ENCODE measurements at regions not wholly inside any gene's neighbourhood (a gene's known extent, or its start where the extent isn't known, plus 50 kb on each side); places are given as distances from the start of the nearest gene placed in this dataset.

- Histone ChIP-seq H3K9ac (ENCODE audit: low read length in 5 of 5) (no peak overlapping the region), H3K4me1 (ENCODE audit: control insufficient read depth in 5 of 5, insufficient read depth in 5 of 5, low read length in 5 of 5) (no peaks in the 10 kb centered on the region), H3K36me3 (ENCODE audit: control insufficient read depth in 5 of 5, insufficient read depth in 5 of 5, low read length in 5 of 5) (no peaks in the 10 kb centered on the region), H3K27ac (ENCODE audit: low read depth, low read length) (no peak overlapping the region), H3K9me3 (ENCODE audit: control insufficient read depth in 5 of 5, low read length in 5 of 5) (no peaks in the 10 kb centered on the region), H3K27me3 (ENCODE audit: control insufficient read depth in 5 of 5, insufficient read depth in 4 of 5, low read length in 5 of 5) (peaks cover 0 to 17% (median 9%) of the 10 kb centered on the region in 5 donors), H3K4me3 (ENCODE audit: low read depth in 1 of 5, low read length in 5 of 5) (no peak overlapping the region)
Measured at GRCh38 chr14:105862581-105863239, 336.3 kb downstream of the TMEM121 start.

DNA sequence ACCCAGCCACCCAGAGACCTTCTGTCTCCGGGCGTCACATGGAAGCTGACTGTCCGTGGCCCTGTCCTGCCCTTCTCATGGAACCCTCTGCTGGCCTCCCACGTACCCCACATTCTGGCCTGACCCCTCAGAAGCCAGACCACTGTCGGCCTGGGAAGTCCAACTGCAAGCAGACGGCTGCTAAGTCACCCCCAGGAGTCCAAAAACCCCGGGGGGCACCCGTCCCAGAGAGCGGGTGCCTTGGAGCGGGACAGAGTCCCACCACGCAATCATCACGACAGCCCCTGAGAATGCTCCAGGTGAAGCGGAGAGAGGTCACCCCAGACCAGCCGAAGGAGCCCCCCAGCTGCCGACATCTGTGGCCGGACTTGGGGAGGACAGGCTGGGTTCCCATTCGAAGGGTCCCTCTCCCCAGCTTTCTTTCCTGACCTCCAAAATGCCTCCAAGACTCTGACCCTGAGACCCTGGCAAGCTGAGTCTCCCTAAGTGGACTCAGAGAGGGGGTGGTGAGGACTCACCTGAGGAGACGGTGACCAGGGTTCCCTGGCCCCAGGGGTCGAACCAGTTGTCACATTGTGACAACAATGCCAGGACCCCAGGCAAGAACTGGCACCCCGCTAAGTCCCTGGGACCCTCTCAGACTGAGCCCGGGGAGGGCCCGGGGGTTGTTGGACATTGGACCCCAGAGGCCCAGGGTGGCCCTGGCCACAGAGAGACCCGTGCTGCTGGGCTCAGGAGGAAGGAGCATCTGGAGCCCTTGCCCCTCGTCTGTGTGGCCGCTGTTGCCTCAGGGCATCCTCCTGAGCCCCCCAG lies 337.1 kb downstream of the TMEM121 start:
- Histone ChIP-seq H3K27ac (ENCODE audit: low read depth, low read length) (no peak overlapping the region), H3K9me3 (ENCODE audit: control insufficient read depth in 5 of 5, low read length in 5 of 5) (peaks cover 0 to 7% (median 0%) of the 10 kb centered on the region in 5 donors), H3K36me3 (ENCODE audit: control insufficient read depth in 5 of 5, insufficient read depth in 5 of 5, low read length in 5 of 5) (no peaks in the 10 kb centered on the region), H3K4me1 (ENCODE audit: control insufficient read depth in 5 of 5, insufficient read depth in 5 of 5, low read length in 5 of 5) (no peaks in the 10 kb centered on the region), H3K4me3 (ENCODE audit: low read depth in 1 of 5, low read length in 5 of 5) (no peak overlapping the region), H3K9ac (ENCODE audit: low read length in 5 of 5) (no peak overlapping the region), H3K27me3 (ENCODE audit: control insufficient read depth in 5 of 5, insufficient read depth in 4 of 5, low read length in 5 of 5) (peaks cover 0 to 17% (median 9%) of the 10 kb centered on the region in 5 donors)

DNA sequence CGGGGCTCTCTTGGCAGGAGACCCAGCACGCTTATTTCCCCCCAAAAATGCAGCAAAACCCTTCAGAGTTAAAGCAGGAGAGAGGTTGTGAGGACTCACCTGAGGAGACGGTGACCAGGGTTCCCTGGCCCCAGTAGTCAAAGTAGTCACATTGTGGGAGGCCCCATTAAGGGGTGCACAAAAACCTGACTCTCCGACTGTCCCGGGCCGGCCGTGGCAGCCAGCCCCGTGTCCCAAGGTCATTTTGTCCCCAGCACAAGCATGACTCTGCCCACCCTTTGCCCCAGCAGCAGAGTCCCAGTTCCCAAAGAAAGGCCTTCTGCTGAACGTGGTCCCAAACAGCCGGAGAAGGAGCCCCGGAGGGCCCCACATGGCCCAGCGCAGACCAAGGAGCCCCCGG lies 337.7 kb downstream of the TMEM121 start:
- peaks cover 0 to 8% (median 0%) of the 10 kb centered on the region in 5 donors for H3K9me3 ChIP-seq (ENCODE audit: control insufficient read depth in 5 of 5, low read length in 5 of 5)
- H3K27me3 ChIP-seq (ENCODE audit: control insufficient read depth in 5 of 5, insufficient read depth in 4 of 5, low read length in 5 of 5) = peaks cover 0 to 17% (median 9%) of the 10 kb centered on the region in 5 donors
- H3K36me3 ChIP-seq (ENCODE audit: control insufficient read depth in 5 of 5, insufficient read depth in 5 of 5, low read length in 5 of 5) = no peaks in the 10 kb centered on the region
- no peak overlapping the region for H3K27ac ChIP-seq (ENCODE audit: low read depth, low read length)
- H3K4me3 ChIP-seq (ENCODE audit: low read depth in 1 of 5, low read length in 5 of 5) = no peak overlapping the region
- H3K9ac ChIP-seq (ENCODE audit: low read length in 5 of 5) = no peak overlapping the region
- no peaks in the 10 kb centered on the region for H3K4me1 ChIP-seq (ENCODE audit: control insufficient read depth in 5 of 5, insufficient read depth in 5 of 5, low read length in 5 of 5)

GRCh38 chr14:105864651-105865265 lies 338.4 kb downstream of the TMEM121 start:
- H3K4me3 ChIP-seq (ENCODE audit: low read depth in 1 of 5, low read length in 5 of 5) = no peak overlapping the region
- H3K9me3 ChIP-seq (ENCODE audit: control insufficient read depth in 5 of 5, low read length in 5 of 5) = peaks cover 0 to 8% (median 0%) of the 10 kb centered on the region in 5 donors
- no peak overlapping the region for H3K27ac ChIP-seq (ENCODE audit: low read depth, low read length)
- H3K9ac ChIP-seq (ENCODE audit: low read length in 5 of 5) = no peak overlapping the region
- H3K36me3 ChIP-seq (ENCODE audit: control insufficient read depth in 5 of 5, insufficient read depth in 5 of 5, low read length in 5 of 5) = no peaks in the 10 kb centered on the region
- H3K4me1 ChIP-seq (ENCODE audit: control insufficient read depth in 5 of 5, insufficient read depth in 5 of 5, low read length in 5 of 5) = no peaks in the 10 kb centered on the region
- peaks cover 0 to 17% (median 9%) of the 10 kb centered on the region in 5 donors for H3K27me3 ChIP-seq (ENCODE audit: control insufficient read depth in 5 of 5, insufficient read depth in 4 of 5, low read length in 5 of 5)

- H3K27me3 ChIP-seq (ENCODE audit: control insufficient read depth in 5 of 5, insufficient read depth in 4 of 5, low read length in 5 of 5) = peaks cover 0 to 17% (median 9%) of the 10 kb centered on the region in 5 donors
- H3K9ac ChIP-seq (ENCODE audit: low read length in 5 of 5) = no peak overlapping the region
Measured at GRCh38 chr14:105865266-105865903, 339.0 kb downstream of the TMEM121 start.

GRCh38 chr14:105865904-105866840 lies 339.8 kb downstream of the TMEM121 start:
- H3K9ac ChIP-seq (ENCODE audit: low read length in 5 of 5) = no peak overlapping the region
- H3K4me3 ChIP-seq (ENCODE audit: low read depth in 1 of 5, low read length in 5 of 5) = no peak overlapping the region
- no peaks in the 10 kb centered on the region for H3K4me1 ChIP-seq (ENCODE audit: control insufficient read depth in 5 of 5, insufficient read depth in 5 of 5, low read length in 5 of 5)
- H3K36me3 ChIP-seq (ENCODE audit: control insufficient read depth in 5 of 5, insufficient read depth in 5 of 5, low read length in 5 of 5) = no peaks in the 10 kb centered on the region
- H3K27me3 ChIP-seq (ENCODE audit: control insufficient read depth in 5 of 5, insufficient read depth in 4 of 5, low read length in 5 of 5) = peaks cover 0 to 17% (median 9%) of the 10 kb centered on the region in 5 donors
- no peak overlapping the region for H3K27ac ChIP-seq (ENCODE audit: low read depth, low read length)
- H3K9me3 ChIP-seq (ENCODE audit: control insufficient read depth in 5 of 5, low read length in 5 of 5) = peaks cover 0 to 8% (median 0%) of the 10 kb centered on the region in 5 donors

More at GRCh38 chr14:105865266-105865903, 339.0 kb downstream of the TMEM121 start:
- Histone ChIP-seq H3K9me3 (ENCODE audit: control insufficient read depth in 5 of 5, low read length in 5 of 5) (peaks cover 0 to 8% (median 0%) of the 10 kb centered on the region in 5 donors), H3K36me3 (ENCODE audit: control insufficient read depth in 5 of 5, insufficient read depth in 5 of 5, low read length in 5 of 5) (no peaks in the 10 kb centered on the region), H3K4me3 (ENCODE audit: low read depth in 1 of 5, low read length in 5 of 5) (no peak overlapping the region), H3K27ac (ENCODE audit: low read depth, low read length) (no peak overlapping the region), H3K4me1 (ENCODE audit: control insufficient read depth in 5 of 5, insufficient read depth in 5 of 5, low read length in 5 of 5) (no peaks in the 10 kb centered on the region)

- H3K4me1 ChIP-seq (ENCODE audit: control insufficient read depth in 5 of 5, insufficient read depth in 5 of 5, low read length in 5 of 5) = no peaks in the 10 kb centered on the region
- no peak overlapping the region for H3K27ac ChIP-seq (ENCODE audit: low read depth, low read length)
- no peak overlapping the region for H3K4me3 ChIP-seq (ENCODE audit: low read depth in 1 of 5, low read length in 5 of 5)
- H3K9me3 ChIP-seq (ENCODE audit: control insufficient read depth in 5 of 5, low read length in 5 of 5) = peaks cover 0 to 8% (median 0%) of the 10 kb centered on the region in 5 donors
- no peaks in the 10 kb centered on the region for H3K36me3 ChIP-seq (ENCODE audit: control insufficient read depth in 5 of 5, insufficient read depth in 5 of 5, low read length in 5 of 5)
- peaks cover 0 to 17% (median 9%) of the 10 kb centered on the region in 5 donors for H3K27me3 ChIP-seq (ENCODE audit: control insufficient read depth in 5 of 5, insufficient read depth in 4 of 5, low read length in 5 of 5)
- H3K9ac ChIP-seq (ENCODE audit: low read length in 5 of 5) = no peak overlapping the region
Measured at GRCh38 chr14:105866841-105867321, 340.5 kb downstream of the TMEM121 start.

DNA sequence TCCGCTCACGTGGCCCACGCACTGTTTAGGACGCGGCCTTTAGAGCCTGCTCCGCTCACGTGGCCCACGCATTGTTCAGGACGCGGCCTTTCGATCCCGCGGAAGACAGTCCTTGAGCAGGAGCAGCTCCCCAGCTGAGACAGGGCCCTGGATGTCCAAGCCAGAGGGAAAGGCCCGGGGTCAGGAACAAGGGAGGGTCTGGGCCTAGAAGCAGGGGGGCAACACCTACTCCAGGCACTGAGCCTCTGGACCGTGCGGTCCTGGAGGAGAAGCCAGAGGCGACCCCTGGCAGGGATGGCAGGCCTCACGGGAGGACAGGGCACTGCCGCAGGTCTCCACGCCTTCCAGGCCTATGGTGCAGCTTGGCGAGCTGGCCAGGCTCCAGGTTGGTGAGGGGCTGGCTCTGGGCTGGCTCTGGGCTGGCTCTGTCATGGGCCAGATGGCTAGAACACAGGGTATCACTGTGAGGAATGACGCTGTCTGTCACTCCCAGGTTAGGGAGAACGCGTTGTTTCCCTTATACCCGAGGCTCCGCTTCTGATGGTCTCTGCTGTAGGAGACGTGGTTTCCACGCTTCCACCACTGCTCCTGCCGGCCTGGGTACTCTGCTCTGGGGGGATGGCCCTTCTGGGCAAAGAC lies 341.7 kb downstream of the TMEM121 start:
- Histone ChIP-seq H3K36me3 (ENCODE audit: control insufficient read depth in 5 of 5, insufficient read depth in 5 of 5, low read length in 5 of 5) (no peaks in the 10 kb centered on the region), H3K4me1 (ENCODE audit: control insufficient read depth in 5 of 5, insufficient read depth in 5 of 5, low read length in 5 of 5) (no peaks in the 10 kb centered on the region), H3K9ac (ENCODE audit: low read length in 5 of 5) (no peak overlapping the region), H3K9me3 (ENCODE audit: control insufficient read depth in 5 of 5, low read length in 5 of 5) (peaks cover 0 to 8% (median 0%) of the 10 kb centered on the region in 5 donors), H3K27ac (ENCODE audit: low read depth, low read length) (no peak overlapping the region), H3K4me3 (ENCODE audit: low read depth in 1 of 5, low read length in 5 of 5) (no peak overlapping the region), H3K27me3 (ENCODE audit: control insufficient read depth in 5 of 5, insufficient read depth in 4 of 5, low read length in 5 of 5) (peaks cover 0 to 17% (median 9%) of the 10 kb centered on the region in 5 donors)
